ENCODE measurements at regions not wholly inside any gene's neighbourhood (a gene's known extent, or its start where the extent isn't known, plus 50 kb on each side); places are given as distances from the start of the nearest gene placed in this dataset.

- intact Hi-C loops (cut with micrococcal nuclease) = no loop called here
- ChIA-PET RAD21 (ENCODE audit: low non-redundant PET in 1 of 2, low total read pairs in 2 of 2, uncharacterized antibody in 2 of 2, unreplicated experiment in 2 of 2) (no interaction called here), CTCF (no interaction called here), POLR2A (no interaction called here)
- Histone ChIP-seq H3K4me2 (ENCODE audit: low read length) (no peak overlapping the region), H4K20me1 (ENCODE audit: insufficient read depth) (no peaks in the 10 kb centered on the region), H3K9me2 (ENCODE audit: insufficient read depth) (no peaks in the 10 kb centered on the region), H3K9me3 (ENCODE audit: control insufficient read depth in 1 of 2, insufficient read depth in 1 of 2, low read depth in 1 of 2, low read length in 2 of 2) (no peaks in the 10 kb centered on the region), H3K27ac (ENCODE audit: low read depth, low read length) (no peak overlapping the region), H3K79me2 (ENCODE audit: insufficient read depth, low read length) (no peaks in the 10 kb centered on the region), H3K27me3 (ENCODE audit: insufficient read depth, low read length) (peaks cover 17% of the 10 kb centered on the region), H3K4me3 (replicated peaks in 1 of 2; ENCODE audit: low read depth in 1 of 2, low read length in 2 of 2) (no peak overlapping the region), H2AFZ (ENCODE audit: low read depth, low read length, poor library complexity, severe bottlenecking) (no peak overlapping the region), H3K9ac (ENCODE audit: low read length) (no peak overlapping the region), H3K36me3 (ENCODE audit: control insufficient read depth in 1 of 2, insufficient read depth in 2 of 2, low read length in 2 of 2) (no peaks in the 10 kb centered on the region), H3K4me1 (ENCODE audit: control insufficient read depth in 1 of 2, insufficient read depth in 2 of 2, low read length in 2 of 2) (no peaks in the 10 kb centered on the region)
- TF ChIP-seq JUND (IDR thresholded peaks at IDR 0.05) (no peak), ZFX (IDR thresholded peaks at IDR 0.05) (no peak), ZNF274 (IDR thresholded peaks at IDR 0.05; ENCODE audit: low read depth, low read length) (no peak), CBX3 (IDR thresholded peaks at IDR 0.05; ENCODE audit: low read depth) (no peak), POLR2A (IDR thresholded peaks at IDR 0.05; ENCODE audit: borderline replicate concordance, extremely low read depth, insufficient read depth, insufficient read length) (no peak), SP1 (IDR thresholded peaks at IDR 0.05; ENCODE audit: low read depth) (no peak), SIN3A (IDR thresholded peaks at IDR 0.05; ENCODE audit: low read depth) (no peak), CEBPB (IDR thresholded peaks at IDR 0.05; ENCODE audit: low read depth) (no peak), ELF1 (IDR thresholded peaks at IDR 0.05; ENCODE audit: borderline replicate concordance, low read depth) (no peak), RAD21 (IDR thresholded peaks at IDR 0.05; ENCODE audit: low read depth) (no peak), FOSL1 (IDR thresholded peaks at IDR 0.05; ENCODE audit: low read depth) (no peak)
- TF ChIP-seq, protein P1, sequence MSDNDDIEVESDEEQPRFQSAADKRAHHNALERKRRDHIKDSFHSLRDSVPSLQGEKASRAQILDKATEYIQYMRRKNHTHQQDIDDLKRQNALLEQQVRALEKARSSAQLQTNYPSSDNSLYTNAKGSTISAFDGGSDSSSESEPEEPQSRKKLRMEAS (IDR thresholded peaks at IDR 0.05) = no peak
- TF ChIP-seq, protein P2, sequence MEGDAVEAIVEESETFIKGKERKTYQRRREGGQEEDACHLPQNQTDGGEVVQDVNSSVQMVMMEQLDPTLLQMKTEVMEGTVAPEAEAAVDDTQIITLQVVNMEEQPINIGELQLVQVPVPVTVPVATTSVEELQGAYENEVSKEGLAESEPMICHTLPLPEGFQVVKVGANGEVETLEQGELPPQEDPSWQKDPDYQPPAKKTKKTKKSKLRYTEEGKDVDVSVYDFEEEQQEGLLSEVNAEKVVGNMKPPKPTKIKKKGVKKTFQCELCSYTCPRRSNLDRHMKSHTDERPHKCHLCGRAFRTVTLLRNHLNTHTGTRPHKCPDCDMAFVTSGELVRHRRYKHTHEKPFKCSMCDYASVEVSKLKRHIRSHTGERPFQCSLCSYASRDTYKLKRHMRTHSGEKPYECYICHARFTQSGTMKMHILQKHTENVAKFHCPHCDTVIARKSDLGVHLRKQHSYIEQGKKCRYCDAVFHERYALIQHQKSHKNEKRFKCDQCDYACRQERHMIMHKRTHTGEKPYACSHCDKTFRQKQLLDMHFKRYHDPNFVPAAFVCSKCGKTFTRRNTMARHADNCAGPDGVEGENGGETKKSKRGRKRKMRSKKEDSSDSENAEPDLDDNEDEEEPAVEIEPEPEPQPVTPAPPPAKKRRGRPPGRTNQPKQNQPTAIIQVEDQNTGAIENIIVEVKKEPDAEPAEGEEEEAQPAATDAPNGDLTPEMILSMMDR (IDR thresholded peaks at IDR 0.05 in 2 of 3, conservative IDR thresholded peaks at IDR 0.05 in 1 of 3; ENCODE audit: borderline replicate concordance in 1 of 3, insufficient read depth in 1 of 3, low read depth in 2 of 3, low read length in 2 of 3) = no peak
- ATAC-seq = no peak
- no peak for DNase-seq (ENCODE audit: low read depth, low spot score)
- no TSS peak for BruUV-seq (replicated peaks)
These were observed 132.9 kb upstream of the PRICKLE2 start for GRCh38 chr3:64358176-64358575.
